ENCODE measurements at regions not wholly inside any gene's neighbourhood (a gene's known extent, or its start where the extent isn't known, plus 50 kb on each side); places are given as distances from the start of the nearest gene placed in this dataset.

DNA sequence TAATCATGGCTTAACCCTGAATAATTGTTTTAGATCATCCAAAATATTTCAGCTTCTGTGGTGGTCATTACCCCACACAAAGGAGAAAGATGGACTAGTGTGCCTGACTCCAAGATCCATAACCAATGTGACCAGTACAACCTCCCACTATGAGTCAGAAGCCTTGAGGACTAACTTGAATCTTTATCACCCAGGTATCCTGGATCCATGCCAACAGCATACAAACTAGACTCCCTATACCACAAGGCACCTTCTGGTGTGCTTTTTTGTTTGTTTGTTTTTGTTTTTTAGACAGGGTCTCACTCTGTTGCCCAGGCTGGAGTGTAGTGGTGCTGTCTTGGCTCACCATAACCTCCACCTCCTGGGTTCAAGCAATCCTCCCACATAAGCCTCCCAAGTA, 317.7 kb downstream of the VPS13C start:
- no peak for DNase-seq (ENCODE audit: low read depth)

DNA sequence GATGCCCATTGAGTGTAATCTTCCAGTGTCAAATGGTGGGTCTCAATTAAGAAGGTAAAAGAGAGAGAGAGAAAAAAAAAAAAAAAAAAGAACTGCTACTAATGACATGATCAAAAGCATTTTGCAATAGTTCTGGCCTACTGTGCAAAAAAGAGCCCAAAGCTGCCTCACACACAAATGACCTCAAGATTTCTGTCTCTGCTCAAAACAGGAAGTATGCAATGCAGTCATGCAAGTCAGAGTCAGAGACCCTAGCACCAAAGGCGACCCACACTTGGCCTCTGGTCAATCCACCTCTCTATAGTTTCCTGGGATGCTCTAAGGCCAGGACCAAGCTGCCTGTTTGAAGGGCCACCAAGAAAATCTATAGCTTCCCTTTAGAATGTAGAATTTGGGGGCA, 323.5 kb downstream of the VPS13C start:
- DNase-seq (ENCODE audit: low read depth): no peak

DNA sequence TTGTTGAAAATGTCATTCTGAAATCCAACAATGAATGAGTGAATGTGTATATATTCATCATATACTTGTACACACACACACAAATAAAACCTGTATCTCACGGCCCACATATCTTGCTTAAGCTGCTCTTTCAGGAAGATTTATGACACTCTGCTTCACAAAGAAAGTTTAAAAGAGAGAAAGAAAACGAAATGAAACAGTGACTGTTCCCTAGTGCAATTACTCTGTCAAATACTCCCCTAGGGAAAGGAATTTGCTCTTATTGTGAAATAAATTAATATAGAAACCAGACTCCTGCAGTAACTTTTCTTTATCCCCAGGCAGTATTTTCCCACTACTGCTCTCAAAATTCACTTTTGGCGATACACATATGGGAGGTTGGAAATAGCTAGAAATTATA, 329.1 kb downstream of the VPS13C start:
- DNase-seq (ENCODE audit: low read depth): no peak

DNA sequence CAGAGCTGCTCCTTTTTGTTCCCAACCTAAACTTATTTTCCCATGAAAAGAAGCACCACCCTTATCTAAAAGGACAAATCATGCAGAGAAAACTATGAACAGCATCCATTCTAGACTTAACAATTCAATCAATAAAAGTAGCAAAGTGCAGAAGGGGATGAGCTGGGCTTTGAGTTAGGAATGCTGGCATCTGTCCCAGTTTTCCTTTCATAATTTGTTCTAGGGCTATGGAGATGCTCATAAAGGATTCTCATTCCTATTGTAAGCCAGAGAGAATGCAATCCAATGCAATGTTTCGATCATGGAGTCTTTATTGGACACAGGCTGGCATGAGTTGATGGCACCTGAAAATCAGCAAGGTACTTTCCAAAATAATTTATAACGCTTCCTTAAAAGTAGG, 330.6 kb downstream of the VPS13C start:
- no peak for DNase-seq (ENCODE audit: low read depth)

DNA sequence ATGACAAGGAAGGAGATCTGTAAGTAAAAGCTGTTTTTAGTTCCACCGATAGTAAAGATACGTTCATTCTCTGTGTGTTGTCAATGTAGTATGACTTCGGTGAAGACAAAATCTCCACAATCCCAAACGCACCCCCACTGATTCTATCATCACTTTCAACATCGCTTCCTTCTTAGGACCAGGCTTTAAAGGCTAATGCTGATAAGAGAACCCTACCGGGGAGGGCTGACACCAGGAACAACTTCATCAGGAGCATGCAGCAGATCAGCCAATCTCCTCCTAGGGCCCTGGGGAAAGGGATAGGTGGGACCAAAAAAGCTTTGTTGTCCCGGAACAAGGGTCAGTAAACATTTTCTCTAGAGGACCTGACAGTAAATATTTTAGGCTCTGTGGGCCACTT, 334.1 kb downstream of the VPS13C start:
- DNase-seq (ENCODE audit: low read depth): no peak

DNA sequence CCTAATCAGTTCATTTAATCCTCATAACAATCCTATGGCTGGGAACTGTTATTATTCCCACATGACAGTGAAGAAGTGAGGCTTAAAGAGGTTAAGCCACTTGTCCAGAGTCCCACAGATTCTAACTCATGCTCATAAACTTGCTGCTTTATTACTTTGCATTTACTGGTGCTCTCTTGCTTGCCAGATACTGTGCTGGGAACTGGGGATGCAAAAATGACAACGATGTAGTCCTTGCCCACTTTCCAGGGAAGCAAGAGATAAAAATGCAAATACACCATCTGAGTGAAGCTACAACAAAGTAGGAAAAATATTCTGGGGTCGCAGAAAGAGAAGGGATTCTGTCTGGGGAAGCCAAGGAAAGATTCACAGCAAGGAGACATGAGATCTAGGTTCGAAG, 335.0 kb downstream of the VPS13C start:
- no peak for DNase-seq (ENCODE audit: low read depth)

DNA sequence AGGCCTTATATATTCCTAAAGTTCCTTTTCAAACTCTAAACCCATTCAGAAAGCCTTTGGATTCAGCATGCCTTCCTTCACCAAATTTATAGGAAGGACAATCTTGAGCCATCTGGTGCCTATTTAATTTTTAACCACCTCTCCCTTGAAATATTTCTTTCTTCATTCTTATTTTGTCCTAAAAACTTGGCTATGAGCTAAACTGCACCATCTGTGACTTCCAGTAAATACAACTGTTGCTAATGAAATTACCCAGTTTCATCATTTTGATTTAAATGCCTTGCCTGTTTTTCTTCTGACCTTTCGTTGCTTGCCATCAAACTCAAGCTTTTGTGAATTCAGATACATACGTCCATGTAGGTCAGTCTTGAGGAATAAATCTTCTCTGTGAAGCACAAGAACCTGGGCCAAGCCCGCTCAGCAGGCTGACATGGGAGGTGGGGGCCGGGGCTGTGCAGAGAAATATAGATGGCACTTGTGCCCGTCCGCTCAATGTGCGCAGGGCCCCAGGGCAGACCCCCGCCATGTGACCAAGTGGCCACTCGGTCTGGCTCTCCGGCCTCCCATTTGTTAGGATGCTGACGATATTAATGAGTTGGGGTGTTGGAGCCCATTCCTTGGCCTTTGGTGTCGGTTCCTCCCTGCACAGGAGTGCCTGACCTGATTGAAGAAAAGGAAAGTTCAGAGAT, 335.9 kb downstream of the VPS13C start:
- DNase-seq (ENCODE audit: low read depth): no peak

DNA sequence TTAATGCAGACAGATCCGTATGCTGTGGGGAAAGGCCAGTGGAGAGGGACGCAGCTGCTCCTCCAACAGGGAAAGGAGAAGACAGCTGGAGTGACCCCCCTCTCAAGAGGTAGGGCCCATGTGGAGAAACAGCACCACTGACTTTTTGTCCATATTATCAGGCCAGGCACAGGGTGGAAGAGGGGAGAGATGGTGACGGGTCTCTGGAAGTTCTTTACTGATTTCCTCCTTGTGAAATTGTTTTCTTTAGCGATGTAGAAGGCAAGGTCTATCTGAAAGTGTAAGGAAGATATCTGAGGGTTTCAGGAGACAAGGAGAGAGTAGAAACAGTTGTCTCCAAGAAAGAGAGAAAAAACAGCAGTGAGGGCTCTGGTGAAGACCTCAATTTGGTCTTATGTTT, 338.8 kb downstream of the VPS13C start:
- no peak for DNase-seq (ENCODE audit: low read depth)

DNA sequence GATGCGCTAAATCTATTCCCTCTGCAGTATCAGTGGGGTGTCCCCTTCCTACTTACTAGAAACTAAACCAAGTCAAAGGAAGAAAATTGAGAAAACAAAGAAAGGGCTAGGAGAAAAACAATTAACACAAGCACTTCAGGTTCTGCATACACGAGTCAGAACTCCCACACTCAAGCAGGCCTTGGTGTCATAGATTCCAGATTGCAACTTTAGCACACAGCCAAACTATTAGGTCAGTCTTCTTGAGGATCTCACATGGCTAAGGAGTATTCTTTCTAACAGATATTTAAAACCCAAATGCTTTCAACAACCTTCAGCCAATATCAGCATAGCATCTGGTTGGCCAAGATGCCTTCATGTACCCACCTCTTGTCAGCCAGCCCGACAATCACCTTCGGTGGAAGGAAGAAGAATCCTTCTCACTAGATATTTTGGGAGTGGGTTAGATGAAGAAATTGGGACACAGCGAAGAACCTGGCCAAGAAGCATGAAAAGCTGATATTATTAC, 340.0 kb downstream of the VPS13C start:
- no peak for DNase-seq (ENCODE audit: low read depth)

DNA sequence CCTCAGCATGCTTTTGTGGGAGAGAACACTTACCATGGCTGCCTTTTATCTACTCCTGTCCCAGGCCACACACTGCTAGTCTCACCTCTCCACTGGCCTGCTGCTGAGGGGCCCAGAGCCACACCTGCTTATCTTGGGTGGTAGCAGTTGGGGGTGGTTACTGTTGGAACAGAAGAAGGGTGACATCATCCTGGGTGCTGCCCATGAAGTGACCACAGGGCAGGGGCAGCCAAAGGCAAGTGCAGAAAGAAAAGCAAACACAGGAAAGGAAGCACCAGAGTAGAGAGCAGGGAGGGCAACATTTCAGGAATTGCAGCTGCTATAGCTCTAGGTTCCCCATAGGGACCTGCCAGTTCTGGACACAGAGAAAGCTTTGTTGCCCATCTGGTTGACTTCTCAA, 345.2 kb downstream of the VPS13C start:
- DNase-seq (ENCODE audit: low read depth): peak; percentile 5

DNA sequence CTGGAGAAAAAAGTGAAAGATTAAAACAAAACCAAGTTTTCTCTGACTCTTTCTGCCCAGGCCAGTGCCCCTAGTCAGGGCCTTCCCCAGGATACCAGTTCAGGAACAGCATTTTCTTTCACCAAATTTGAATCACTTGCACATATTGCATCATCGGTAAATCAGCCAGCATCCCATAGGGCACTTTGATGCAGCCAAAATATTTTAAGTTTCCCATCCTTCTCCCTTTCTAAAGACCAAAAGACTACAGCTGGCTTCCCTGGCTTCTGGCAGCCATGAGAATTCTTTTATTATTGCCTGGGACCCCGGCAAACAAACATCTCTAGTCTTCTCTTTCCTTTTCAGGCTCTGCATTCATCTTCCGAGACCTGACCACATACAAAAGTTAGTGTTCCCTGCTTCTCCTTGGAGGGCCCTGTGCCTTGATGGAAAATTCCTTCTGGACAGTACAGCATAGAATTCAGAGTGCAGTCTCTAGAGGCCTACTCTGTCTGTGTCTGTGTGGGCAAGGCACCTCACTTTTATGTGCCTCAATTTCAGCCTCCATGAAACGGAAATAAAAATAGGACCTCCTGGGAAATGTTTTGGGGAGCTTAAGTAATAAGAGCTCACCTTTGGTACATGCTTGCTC, 348.0 kb downstream of the VPS13C start:
- no peak for DNase-seq (ENCODE audit: low read depth)

DNA sequence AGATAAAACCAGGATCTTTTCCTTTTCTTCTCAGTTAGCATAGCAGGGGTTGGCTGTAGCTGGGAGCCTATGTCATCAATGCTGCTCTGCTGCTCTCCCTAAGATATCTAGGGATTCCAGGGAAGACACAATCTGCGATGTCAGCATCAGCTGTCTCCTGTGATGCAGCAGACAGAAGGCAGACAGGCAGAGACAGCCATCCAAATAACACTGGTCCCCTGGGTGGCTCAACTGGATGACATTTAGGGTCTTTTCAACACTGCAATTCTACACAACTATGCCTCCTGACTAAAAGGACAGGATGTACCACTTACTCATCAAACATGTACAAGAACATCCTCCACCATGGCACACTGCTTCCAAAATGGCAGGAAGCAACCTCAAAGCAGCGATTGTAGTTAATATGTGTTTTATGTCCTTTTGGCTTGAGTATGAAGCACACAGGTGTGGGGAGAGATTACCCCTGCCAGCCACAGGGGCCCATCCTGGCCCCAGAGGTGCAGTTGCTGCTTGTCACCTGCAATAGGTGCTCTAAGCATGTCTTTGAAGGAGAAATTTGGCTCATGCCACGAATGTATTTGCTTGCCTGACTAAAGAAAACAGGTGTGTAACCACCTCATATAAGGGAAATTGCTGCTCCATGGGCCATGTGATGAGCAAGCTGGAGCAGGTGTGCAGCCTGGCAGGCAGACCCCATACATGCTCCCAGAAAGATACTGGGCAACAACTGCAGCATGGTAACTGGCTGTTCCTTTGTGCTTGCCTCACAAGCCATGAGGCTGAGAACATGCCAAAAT, 357.8 kb downstream of the VPS13C start:
- no peak for DNase-seq (ENCODE audit: low read depth)

DNA sequence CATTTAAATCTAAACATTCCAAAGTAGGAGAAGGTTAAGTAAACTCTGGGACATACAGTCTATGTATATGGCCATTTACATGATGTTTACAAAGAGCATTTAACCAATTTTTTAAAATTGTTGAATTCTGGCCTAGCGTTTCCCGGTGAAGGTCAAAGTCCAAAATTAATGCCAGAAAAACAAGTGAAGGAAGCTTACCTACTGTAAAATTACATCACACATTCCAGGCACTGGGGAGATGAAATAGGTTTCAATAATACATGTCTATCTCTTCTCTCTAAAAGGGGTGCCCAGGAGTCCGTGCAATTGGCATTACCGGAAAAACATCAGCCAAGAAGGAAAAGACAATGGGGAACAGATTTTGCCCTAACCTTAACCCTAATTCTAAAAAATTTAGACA, 358.8 kb downstream of the VPS13C start:
- DNase-seq (ENCODE audit: low read depth): no peak

DNA sequence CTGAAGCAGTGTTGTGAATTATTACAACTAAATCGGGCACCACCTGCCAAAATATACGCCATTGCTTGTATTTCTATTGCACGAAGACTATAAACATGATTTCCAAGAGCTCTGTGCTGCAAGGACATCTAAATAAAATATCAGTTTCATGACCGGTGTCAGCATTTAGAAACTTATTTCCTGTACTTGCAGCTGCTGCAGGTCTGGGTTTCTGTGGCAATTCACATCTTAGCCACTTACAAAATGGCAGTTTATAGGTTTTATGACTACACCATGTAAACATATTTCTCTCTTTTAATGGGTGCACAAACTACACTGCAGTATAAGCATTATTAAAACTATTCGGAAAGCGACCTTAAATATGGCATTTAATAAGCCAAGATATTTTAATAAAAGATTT, 359.4 kb downstream of the VPS13C start:
- no peak for DNase-seq (ENCODE audit: low read depth)

DNA sequence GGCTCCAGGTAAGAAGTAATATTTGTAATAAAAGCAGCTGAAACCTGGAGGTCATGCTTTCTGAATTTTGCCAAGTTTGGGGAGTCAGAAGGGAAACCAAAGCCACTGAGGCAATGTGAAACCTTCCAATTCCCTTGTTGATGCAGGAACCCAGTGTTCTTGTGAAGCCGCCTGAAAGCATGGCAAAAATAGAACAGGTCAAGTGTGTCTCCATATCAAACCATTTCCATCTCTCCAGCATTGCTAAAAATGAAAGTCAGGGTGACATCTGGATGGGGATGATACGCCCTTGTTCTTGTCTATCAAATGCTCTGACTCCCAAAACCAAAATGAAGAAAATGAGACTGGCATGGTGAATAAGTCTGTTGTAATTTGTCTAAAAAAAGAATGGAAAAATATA, 362.5 kb downstream of the VPS13C start:
- DNase-seq (ENCODE audit: low read depth): no peak

DNA sequence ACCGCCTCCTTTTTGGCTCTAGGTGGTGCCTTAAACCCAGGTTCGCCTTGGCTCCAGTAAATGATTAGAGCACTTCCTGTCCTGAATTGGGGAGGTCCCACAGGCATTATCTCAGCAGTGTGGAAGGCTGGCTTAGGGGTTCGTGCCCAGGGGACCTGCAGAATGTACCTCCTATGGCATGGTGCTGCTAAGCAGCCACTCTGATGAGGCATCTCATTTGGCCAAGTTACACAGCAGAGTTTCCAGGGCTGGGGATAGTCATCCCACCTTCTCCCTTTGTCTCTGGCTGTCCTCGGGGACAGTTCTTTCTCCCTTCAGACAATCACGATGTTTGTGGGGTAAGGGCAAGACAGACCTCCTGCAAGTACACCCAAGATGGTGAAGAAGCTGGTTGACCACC, 371.2 kb downstream of the VPS13C start:
- no peak for DNase-seq (ENCODE audit: low read depth)

DNA sequence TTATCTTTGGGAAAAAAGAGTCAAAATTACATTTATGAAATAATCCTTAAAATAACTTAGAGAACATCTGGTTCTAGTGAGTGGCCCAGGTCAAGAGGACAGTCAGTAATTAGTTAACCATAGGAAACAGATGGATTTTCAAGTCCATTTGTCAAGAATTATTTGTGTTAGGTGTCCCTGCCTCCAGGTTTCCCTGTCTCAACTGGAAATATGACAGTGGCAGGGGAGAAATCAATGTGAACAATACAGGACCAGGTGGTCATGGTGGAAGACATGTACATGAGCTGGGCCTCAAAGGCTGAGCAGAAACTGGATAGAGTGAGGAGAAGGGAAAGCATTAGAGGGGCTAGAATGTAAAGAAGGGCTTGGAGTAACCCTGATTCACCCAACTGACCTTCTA, 372.6 kb downstream of the VPS13C start:
- DNase-seq (ENCODE audit: low read depth): no peak

DNA sequence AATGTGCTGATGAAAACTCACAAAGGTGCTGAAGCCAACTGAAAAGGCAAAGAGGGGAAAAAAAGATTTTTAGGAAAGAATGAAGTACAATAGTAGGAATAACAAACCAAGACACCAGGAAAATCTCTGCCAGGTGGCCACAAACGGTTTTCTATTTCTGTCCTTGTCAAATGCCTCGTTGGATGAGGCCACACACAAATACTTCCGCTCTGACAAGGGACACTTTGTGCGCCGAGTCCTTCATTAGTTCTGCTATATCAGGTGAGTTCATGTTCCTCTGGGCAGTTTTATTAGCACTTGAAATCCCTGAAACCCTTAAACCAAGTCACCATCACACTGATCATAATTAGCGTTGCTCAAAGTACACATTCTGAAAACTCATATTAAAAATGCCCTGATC, 373.1 kb downstream of the VPS13C start:
- DNase-seq (ENCODE audit: low read depth): no peak

DNA sequence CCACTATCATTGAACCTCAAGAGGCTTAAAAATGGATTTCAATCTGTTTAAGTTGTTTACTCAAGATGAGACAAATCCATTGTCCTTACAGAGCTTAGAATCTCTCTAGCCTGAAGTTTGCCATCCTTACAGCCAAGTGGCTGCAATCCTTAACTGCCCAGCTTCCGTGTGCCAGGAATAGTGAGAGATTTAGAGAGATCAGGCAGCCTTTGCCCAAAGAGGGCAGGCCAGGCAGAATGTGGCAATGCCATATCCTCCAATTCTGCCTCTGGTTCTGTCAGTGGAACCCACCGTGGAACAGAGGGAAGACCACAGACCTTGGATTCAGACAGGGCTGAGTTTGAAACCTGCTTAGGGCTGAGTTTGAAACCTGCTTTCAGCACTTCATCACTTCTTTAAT, 374.3 kb downstream of the VPS13C start:
- DNase-seq (ENCODE audit: low read depth): no peak

DNA sequence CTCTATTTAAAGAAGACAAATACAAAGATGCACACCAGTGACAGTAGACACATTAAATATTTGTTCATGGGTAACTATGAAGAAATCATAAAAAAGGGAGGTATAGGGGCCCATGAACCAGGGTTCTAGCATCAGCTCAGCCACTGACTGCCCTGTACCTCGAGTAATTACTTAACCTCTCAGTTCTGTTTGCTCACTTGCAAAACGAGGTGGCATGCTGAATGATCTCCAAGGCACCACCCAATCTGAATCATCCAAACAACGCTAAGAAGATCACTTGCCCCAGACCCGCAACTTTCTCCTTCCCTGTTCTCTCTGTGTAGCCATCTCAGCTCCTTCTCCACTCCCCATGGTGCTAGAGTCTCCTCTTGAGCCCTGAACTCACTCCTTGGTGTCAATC, 374.7 kb downstream of the VPS13C start:
- no peak for DNase-seq (ENCODE audit: low read depth)

DNA sequence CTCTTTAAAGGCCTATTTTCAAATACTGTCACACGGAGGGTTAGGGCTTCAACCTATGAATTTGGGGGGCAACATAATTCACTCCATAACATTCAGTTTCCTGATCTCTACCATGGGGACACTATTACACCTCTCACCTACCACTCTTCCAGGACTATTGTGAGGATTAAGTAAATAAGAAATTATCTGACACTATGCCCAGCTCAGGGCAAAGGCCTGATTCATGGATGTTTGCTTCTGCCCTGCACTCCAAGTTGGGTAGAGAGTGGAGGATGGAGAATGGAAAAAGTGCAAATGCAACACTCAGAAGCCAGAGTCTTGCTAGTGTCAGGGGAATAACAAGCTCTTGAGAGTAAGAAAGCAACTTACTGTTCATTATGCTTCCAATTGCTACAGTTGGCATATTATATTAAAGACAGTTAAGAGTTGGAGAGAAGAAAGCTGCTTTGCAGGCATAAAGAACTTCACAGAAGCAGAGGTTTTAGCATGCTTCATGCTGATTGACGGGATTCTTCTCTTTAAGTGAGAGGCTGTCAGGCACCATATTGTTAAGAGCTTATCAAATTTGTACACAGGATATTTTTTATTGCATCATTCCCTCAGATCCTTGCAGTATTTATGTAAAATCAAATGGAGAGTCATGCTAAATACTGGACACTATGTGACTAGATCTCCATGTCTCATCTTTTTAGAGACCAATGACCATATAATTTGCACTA, 375.3 kb downstream of the VPS13C start:
- no peak for DNase-seq (ENCODE audit: low read depth)

DNA sequence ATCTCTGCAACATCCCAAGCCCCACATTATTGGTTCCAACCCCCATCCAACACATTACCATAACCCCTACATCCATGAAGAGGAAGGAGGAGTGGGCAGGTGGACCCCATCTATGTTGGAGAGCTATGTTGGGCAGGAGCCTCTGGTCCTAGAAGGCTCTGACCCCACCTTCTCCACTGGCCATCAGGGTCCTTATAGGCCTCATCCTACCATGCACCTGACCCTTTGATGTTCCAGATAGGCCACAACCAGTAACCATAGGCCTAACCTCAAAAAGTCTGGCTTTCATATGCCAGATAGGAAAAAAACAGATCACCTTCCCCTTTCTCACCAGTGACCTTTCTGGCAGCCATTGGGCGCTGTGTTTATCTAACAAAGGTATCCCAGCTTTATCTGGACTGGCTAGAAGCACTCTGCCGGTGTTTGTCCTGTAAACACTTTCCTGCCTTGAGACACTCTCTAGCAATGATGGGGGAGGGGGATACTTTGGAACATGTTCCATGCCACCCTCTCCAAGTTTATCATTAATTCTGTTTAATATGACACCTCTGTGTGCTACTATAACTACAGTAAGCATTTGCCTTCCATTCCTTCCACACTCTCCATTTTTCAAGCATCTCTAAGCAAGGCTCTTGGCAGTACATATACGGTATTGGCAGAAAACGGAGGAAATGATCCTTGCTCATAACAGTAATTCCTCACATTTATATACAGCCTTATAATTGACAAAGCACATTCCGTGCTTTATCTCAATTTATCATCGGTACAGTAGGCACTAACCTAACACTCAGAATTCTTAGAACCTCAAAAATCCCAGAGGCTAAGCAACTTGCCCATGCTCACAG, 377.1 kb downstream of the VPS13C start:
- no peak for DNase-seq (ENCODE audit: low read depth)
